ENCODE measurements at regions not wholly inside any gene's neighbourhood (a gene's known extent, or its start where the extent isn't known, plus 50 kb on each side); places are given as distances from the start of the nearest gene placed in this dataset.

DNA sequence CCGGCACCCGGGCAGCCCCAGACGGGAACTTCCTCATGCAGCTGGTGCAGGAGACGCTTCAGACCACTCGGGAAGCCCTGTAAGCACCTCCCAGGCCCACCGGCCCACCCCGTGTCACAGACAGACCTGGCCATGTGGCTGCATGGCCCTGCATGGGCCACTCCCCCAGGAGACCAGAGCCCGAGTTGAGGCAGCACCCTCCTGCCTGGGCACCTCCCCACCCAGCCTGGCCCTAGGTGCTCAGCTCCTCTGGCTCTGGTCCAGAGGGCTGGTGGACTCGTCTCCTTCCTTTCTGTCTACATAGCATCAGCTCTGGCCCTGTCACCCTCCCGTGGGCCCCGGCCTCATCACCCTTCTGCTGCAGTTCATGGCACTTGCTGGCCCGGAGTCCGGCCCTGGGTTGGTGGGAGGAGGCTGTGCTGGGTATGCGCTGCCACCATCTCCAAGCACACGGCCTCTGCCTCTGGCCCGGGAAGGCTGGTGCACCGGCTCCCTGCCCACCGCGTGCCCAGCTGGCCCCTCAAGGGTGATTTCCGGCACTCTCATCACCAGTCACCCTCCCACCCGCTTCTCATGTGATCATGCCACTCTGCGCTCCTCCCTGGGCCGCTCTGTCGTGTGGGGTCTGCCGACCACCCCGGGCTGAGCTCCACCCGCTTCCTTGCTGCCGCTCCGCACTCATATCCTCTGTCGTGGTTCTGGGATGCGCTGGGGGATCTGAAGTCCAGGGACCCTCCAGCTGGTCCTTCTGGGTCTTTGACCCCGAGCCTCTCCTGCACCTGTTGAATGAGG lies 53.1 kb upstream of the DPYSL4 start:
- in situ Hi-C loops (cut with HindIII; ENCODE audit: low pct_unique_long_range_greater_than_20kb, low sequenced_read_pairs) = no loop called here

GRCh38 chr10:132134241-132135052 lies 52.3 kb upstream of the DPYSL4 start:
- in situ Hi-C loops (cut with HindIII; ENCODE audit: low pct_unique_long_range_greater_than_20kb, low sequenced_read_pairs) = no loop called here
- no peak for DNase-seq (ENCODE audit: low read depth, low spot score)

More for the DNA sequence above, 53.1 kb upstream of the DPYSL4 start:
- DNase-seq (ENCODE audit: low read depth, low spot score) = no peak

GRCh38 chr10:132135053-132135872 lies 51.5 kb upstream of the DPYSL4 start:
- in situ Hi-C loops (cut with HindIII; ENCODE audit: low pct_unique_long_range_greater_than_20kb, low sequenced_read_pairs) = no loop called here
- DNase-seq (ENCODE audit: low read depth, low spot score) = no peak

DNA sequence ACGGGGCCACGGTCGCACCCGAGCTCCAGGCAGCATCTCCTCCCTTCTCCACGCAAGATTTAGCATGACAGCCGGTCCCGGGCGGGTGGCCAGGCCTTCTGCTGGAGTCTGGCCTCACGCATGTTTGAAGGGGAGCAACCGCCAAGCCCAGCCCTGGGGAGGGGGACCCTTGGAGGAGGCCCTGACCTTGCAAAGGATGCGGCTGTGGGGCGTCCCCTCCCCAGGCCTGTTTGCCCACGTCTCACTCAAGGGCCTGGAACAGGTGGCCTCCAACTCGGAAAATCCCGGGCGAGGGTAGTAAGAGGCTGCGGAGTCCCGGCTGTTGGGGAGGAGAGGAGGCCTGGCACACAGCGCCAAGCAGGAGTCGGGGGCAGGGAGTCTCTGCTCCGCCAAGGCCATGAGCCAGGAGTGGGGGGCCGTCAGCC lies 50.6 kb upstream of the DPYSL4 start:
- in situ Hi-C loops (cut with HindIII; ENCODE audit: low pct_unique_long_range_greater_than_20kb, low sequenced_read_pairs) = no loop called here

DNA sequence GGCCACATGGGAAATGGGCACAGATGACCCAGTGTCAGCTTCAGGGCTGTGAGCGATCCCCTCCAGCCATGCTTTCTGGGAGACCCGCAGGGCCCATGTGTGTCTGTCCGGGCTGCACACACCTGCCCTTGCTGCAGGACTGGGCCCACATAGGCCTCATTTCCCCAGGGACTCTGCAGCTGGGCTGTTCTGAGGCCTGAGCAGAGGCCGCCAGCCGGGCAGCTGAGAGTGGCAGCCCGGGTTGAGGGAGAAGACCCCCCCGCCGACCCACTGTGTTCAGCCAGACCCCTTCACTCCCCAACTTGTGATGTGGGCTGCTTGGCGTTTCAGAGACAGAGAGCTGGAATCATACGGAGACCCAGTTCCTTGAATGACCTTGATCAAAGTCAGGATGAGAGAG lies 50.1 kb upstream of the DPYSL4 start:
- no peak for DNase-seq (ENCODE audit: low read depth, low spot score)
- in situ Hi-C loops (cut with HindIII; ENCODE audit: low pct_unique_long_range_greater_than_20kb, low sequenced_read_pairs) = no loop called here

More for the DNA sequence above, 50.6 kb upstream of the DPYSL4 start:
- DNase-seq (ENCODE audit: low read depth, low spot score) = no peak
